Trophoblast cell (in vitro differentiated cells and primary cell): ENCODE measurements at regions not wholly inside any gene's neighbourhood (a gene's known extent, or its start where the extent isn't known, plus 50 kb on each side); places are given as distances from the start of the nearest gene placed in this dataset.

Experiments used
- DNase-seq, 2 donors: peaks; one replicate each; pipeline ENCODE4 v3.0.0-alpha.2; 2016
- H2AFZ ChIP-seq: 2 replicates; pipeline ENCODE4 v1.6.1; 2013; ENCODE audit warnings: low read length, moderate library complexity, mild to moderate bottlenecking; ENCODE audit not compliant: insufficient read depth, poor library complexity
- H2AK5ac ChIP-seq: 2 replicates; pipeline ENCODE4 v1.6.1; 2013; ENCODE audit warnings: mild to moderate bottlenecking, low read length
- H2BK120ac ChIP-seq: 2 replicates; pipeline ENCODE4 v1.6.1; 2013; ENCODE audit warnings: low read length, mild to moderate bottlenecking, moderate library complexity; ENCODE audit not compliant: insufficient read depth, poor library complexity
- H2BK12ac ChIP-seq: 2 replicates; pipeline ENCODE4 v1.6.1; 2013; ENCODE audit warnings: mild to moderate bottlenecking, low read length, moderate library complexity
- H2BK5ac ChIP-seq: 2 replicates; pipeline ENCODE4 v1.6.1; 2013; ENCODE audit warnings: low read length, low read depth, moderate library complexity, mild to moderate bottlenecking; ENCODE audit not compliant: poor library complexity
- H3K14ac ChIP-seq: 2 replicates; pipeline ENCODE4 v1.6.1; 2013; ENCODE audit warnings: mild to moderate bottlenecking, low read length
- H3K18ac ChIP-seq: 2 replicates; pipeline ENCODE4 v1.6.1; 2013; ENCODE audit warnings: mild to moderate bottlenecking, low read length
- H3K23ac ChIP-seq: 2 replicates; pipeline ENCODE4 v1.6.1; 2013; ENCODE audit warnings: low read length
- H3K27ac ChIP-seq: 2 replicates; pipeline ENCODE4 v1.5.1; 2013; ENCODE audit warnings: low read depth, mild to moderate bottlenecking, inconsistent platforms, low read length, moderate library complexity
- H3K27me3 ChIP-seq: 2 replicates; pipeline ENCODE4 v1.6.1; 2013; ENCODE audit warnings: inconsistent platforms, mild to moderate bottlenecking, low read length, moderate library complexity; ENCODE audit not compliant: insufficient read depth
- H3K36me3 ChIP-seq, 2 experiments: 1 replicate in 1 of 2; 2 replicates in 1 of 2; pipeline ENCODE4 v1.6.1; 2013; ENCODE audit warnings: low read length in 2 of 2, mild to moderate bottlenecking in 2 of 2, moderate library complexity in 1 of 2; ENCODE audit not compliant: insufficient read depth in 2 of 2, control insufficient read depth in 1 of 2
- H3K4ac ChIP-seq: 2 replicates; pipeline ENCODE4 v1.6.1; 2013; ENCODE audit warnings: low read depth, mild to moderate bottlenecking, low read length, moderate library complexity
- H3K4me1 ChIP-seq, 2 experiments: 1 replicate in 1 of 2; 2 replicates in 1 of 2; pipeline ENCODE4 v1.6.1; 2013; ENCODE audit warnings: low read length in 2 of 2, mild to moderate bottlenecking in 2 of 2, moderate library complexity in 1 of 2; ENCODE audit not compliant: insufficient read depth in 2 of 2, control insufficient read depth in 1 of 2
- H3K4me2 ChIP-seq: 2 replicates; pipeline ENCODE4 v1.6.1; 2013; ENCODE audit warnings: inconsistent platforms, mild to moderate bottlenecking, low read length, moderate library complexity
- H3K4me3 ChIP-seq: 2 replicates; pipeline ENCODE4 v1.5.1; 2013; ENCODE audit warnings: mild to moderate bottlenecking, low read depth, low read length, inconsistent platforms
- H3K79me1 ChIP-seq: one replicate; pipeline ENCODE4 v1.6.1; 2013; ENCODE audit warnings: low read length
- H3K79me2 ChIP-seq: 2 replicates; pipeline ENCODE4 v1.6.1; 2013; ENCODE audit warnings: low read length, mild to moderate bottlenecking; ENCODE audit not compliant: control insufficient read depth, insufficient read depth, poor library complexity
- H3K9ac ChIP-seq: 2 replicates; pipeline ENCODE4 v1.6.1; 2013; ENCODE audit warnings: mild to moderate bottlenecking, low read length
- H3K9me3 ChIP-seq: 2 replicates; pipeline ENCODE4 v1.6.1; 2013; ENCODE audit warnings: low read depth, mild to moderate bottlenecking, control low read depth, inconsistent platforms, low read length; ENCODE audit not compliant: insufficient read depth
- H4K12ac ChIP-seq: 2 replicates; pipeline ENCODE4 v1.6.1; 2013; ENCODE audit warnings: low read depth, mild to moderate bottlenecking, low read length, moderate library complexity
- H4K8ac ChIP-seq: 2 replicates; pipeline ENCODE4 v1.6.1; 2013; ENCODE audit warnings: low read depth, mild to moderate bottlenecking, low read length, moderate library complexity
- H4K91ac ChIP-seq: one replicate; pipeline ENCODE4 v1.6.1; 2013; ENCODE audit warnings: low read depth, mild to moderate bottlenecking, low read length, moderate library complexity
- WGBS: extraction: QIAGEN DNeasy Blood & Tissue Kit; methylation state at CpG from one replicate; pipeline ENCODE4 v1.1.7; 2013; ENCODE audit warnings: missing lambda C conversion rate; ENCODE audit not compliant: insufficient read length, insufficient coverage; ENCODE audit errors: extremely low coverage; 5-methylcytosine and 5-hydroxymethylcytosine counted together

- WGBS, result no CpG with 5 or more reads among the region's 7 CpGs
- H2AFZ ChIP-seq, result no peak overlapping the region
Observed at GRCh38 chr3:67920969-67921368, 266.6 kb upstream of the SUCLG2 start.

GRCh38 chr3:67920311-67920710 lies 265.9 kb upstream of the SUCLG2 start:
- H2AFZ ChIP-seq, result no peak overlapping the region
- DNase-seq, result peak; percentile 64 to 83
- H2BK120ac ChIP-seq, result no peak overlapping the region
- no peak overlapping the region for H3K4me2 ChIP-seq
- no peak overlapping the region for H4K8ac ChIP-seq
- no peak overlapping the region for H3K18ac ChIP-seq
- peaks cover 0 to 3% of the 10 kb centered on the region in 2 experiments for H3K4me1 ChIP-seq
- no peak overlapping the region for H2BK5ac ChIP-seq
- H4K91ac ChIP-seq, result no peak overlapping the region
- no peak overlapping the region for H3K9ac ChIP-seq
- H2AK5ac ChIP-seq, result no peak overlapping the region
- no peak overlapping the region for H2BK12ac ChIP-seq
- no peak overlapping the region for H3K4ac ChIP-seq
- H3K27me3 ChIP-seq, result no peaks in the 10 kb centered on the region
- H3K79me1 ChIP-seq, result peaks cover 2% of the 10 kb centered on the region
- no peak overlapping the region for H3K23ac ChIP-seq
- WGBS, result no CpG with 5 or more reads among the region's 1 CpG
- H3K36me3 ChIP-seq, result no peaks in the 10 kb centered on the region
- no peak overlapping the region for H3K27ac ChIP-seq
- no peaks in the 10 kb centered on the region for H3K79me2 ChIP-seq
- H3K4me3 ChIP-seq, result no peak overlapping the region
- H4K12ac ChIP-seq, result no peak overlapping the region
- H3K14ac ChIP-seq, result no peak overlapping the region
- no peaks in the 10 kb centered on the region for H3K9me3 ChIP-seq

More at GRCh38 chr3:67920969-67921368, 266.6 kb upstream of the SUCLG2 start:
- H2AK5ac ChIP-seq, result no peak overlapping the region
- no peak overlapping the region for H2BK12ac ChIP-seq
- no peak overlapping the region for H2BK120ac ChIP-seq
- peaks cover 0 to 3% of the 10 kb centered on the region in 2 experiments for H3K4me1 ChIP-seq
- no peak overlapping the region for H3K14ac ChIP-seq
- no peaks in the 10 kb centered on the region for H3K36me3 ChIP-seq
- H3K9me3 ChIP-seq, result no peaks in the 10 kb centered on the region
- no peak overlapping the region for H2BK5ac ChIP-seq
- H3K18ac ChIP-seq, result no peak overlapping the region
- H3K4me3 ChIP-seq, result no peak overlapping the region
- no peaks in the 10 kb centered on the region for H3K27me3 ChIP-seq
- no peak overlapping the region for H4K12ac ChIP-seq
- no peak overlapping the region for H3K27ac ChIP-seq
- no peak overlapping the region for H4K8ac ChIP-seq
- H3K79me1 ChIP-seq, result peaks cover 2% of the 10 kb centered on the region
- H4K91ac ChIP-seq, result no peak overlapping the region
- H3K23ac ChIP-seq, result no peak overlapping the region
- DNase-seq, result peak; percentile 19 to 88
- H3K4me2 ChIP-seq, result no peak overlapping the region
- no peak overlapping the region for H3K9ac ChIP-seq
- H3K4ac ChIP-seq, result no peak overlapping the region
- H3K79me2 ChIP-seq, result no peaks in the 10 kb centered on the region

GRCh38 chr3:67916353-67916752 lies 261.9 kb upstream of the SUCLG2 start:
- H2AFZ ChIP-seq, result no peak overlapping the region

GRCh38 chr3:67907735-67908134 lies 253.3 kb upstream of the SUCLG2 start:
- Histone ChIP-seq H3K79me2 (no peaks in the 10 kb centered on the region), H3K9ac (no peak overlapping the region), H3K18ac (no peak overlapping the region), H3K4me2 (no peak overlapping the region), H3K4me1 (no peaks in the 10 kb centered on the region), H2BK12ac (no peak overlapping the region), H4K91ac (no peak overlapping the region), H2BK120ac (no peak overlapping the region), H3K14ac (no peak overlapping the region), H3K27me3 (no peaks in the 10 kb centered on the region), H2AK5ac (no peak overlapping the region), H3K4ac (no peak overlapping the region), H3K27ac (no peak overlapping the region), H2AFZ (no peak overlapping the region), H3K36me3 (no peaks in the 10 kb centered on the region), H3K9me3 (no peaks in the 10 kb centered on the region), H3K4me3 (no peak overlapping the region), H4K12ac (no peak overlapping the region), H3K79me1 (no peaks in the 10 kb centered on the region), H3K23ac (no peak overlapping the region), H2BK5ac (no peak overlapping the region), H4K8ac (no peak overlapping the region)
- no CpG with 5 or more reads among the region's 1 CpG for WGBS
- no peak for DNase-seq

More at GRCh38 chr3:67916353-67916752, 261.9 kb upstream of the SUCLG2 start:
- no peak overlapping the region for H3K9ac ChIP-seq
- H3K4me2 ChIP-seq, result no peak overlapping the region
- H2BK120ac ChIP-seq, result no peak overlapping the region
- H3K14ac ChIP-seq, result no peak overlapping the region
- H3K4ac ChIP-seq, result no peak overlapping the region
- H3K4me3 ChIP-seq, result no peak overlapping the region
- no peak overlapping the region for H3K27ac ChIP-seq
- H2AK5ac ChIP-seq, result no peak overlapping the region
- no peak overlapping the region for H3K23ac ChIP-seq
- H3K18ac ChIP-seq, result no peak overlapping the region
- H3K27me3 ChIP-seq, result no peaks in the 10 kb centered on the region
- no peak overlapping the region for H4K91ac ChIP-seq
- H3K9me3 ChIP-seq, result no peaks in the 10 kb centered on the region
- peaks cover 0 to 3% of the 10 kb centered on the region in 2 experiments for H3K4me1 ChIP-seq
- no peak overlapping the region for H4K12ac ChIP-seq
- H3K36me3 ChIP-seq, result no peaks in the 10 kb centered on the region
- no peak for DNase-seq
- H3K79me1 ChIP-seq, result peaks cover 2% of the 10 kb centered on the region
- no peaks in the 10 kb centered on the region for H3K79me2 ChIP-seq
- no peak overlapping the region for H2BK5ac ChIP-seq
- no peak overlapping the region for H4K8ac ChIP-seq
- no peak overlapping the region for H2BK12ac ChIP-seq
- WGBS, result no CpG with 5 or more reads among the region's 5 CpGs
